Upper lobe of left lung (tissue), 4 donors: ENCODE measurements at regions not wholly inside any gene's neighbourhood (a gene's known extent, or its start where the extent isn't known, plus 50 kb on each side); places are given as distances from the start of the nearest gene placed in this dataset.

Experiments used
- CTCF ChIP-seq, 6 experiments: fragments of 450-650 bp in 4 of 6; fragments of 200-600 bp in 2 of 6; sonication (generic) in 2 of 6; IDR thresholded peaks; one replicate each; pipeline ENCODE4 v1.5.1; 2016 to 2019; ENCODE audit warnings: antibody characterized with exemption in 6 of 6
- POLR2AphosphoS5 ChIP-seq, 2 donors: sonication (generic); formaldehyde crosslinking; IDR thresholded peaks; one replicate each; pipeline ENCODE4 v1.5.1; 2017; ENCODE audit warnings: antibody characterized with exemption in 2 of 2

- no peak for TF ChIP-seq CTCF (IDR thresholded peaks at IDR 0.05)
- TF ChIP-seq POLR2AphosphoS5 (IDR thresholded peaks at IDR 0.05), result no peak
Observed at GRCh38 chr10:131570716-131571307, 259.3 kb upstream of the TCERG1L start.
